OCI-LY7 (cell line): ENCODE measurements at regions not wholly inside any gene's neighbourhood (a gene's known extent, or its start where the extent isn't known, plus 50 kb on each side); places are given as distances from the start of the nearest gene placed in this dataset.

Experiments
- BruUV-seq: library from RNA; stranded (reverse); fragments of 400-500 nt; replicated peaks from 2 replicates; lab custom pipeline; 2021; lab: Mats Ljungman, UMichigan
- CTCF ChIA-PET: fragments of 300-600 bp; sonication (Branson Sonifier 250); formaldehyde crosslinking; loops from one replicate; lab custom pipeline; 2022; ENCODE audit warnings: antibody characterized with exemption; ENCODE audit not compliant: unreplicated experiment; lab: Charles Lee
- POLR2A ChIA-PET: fragments of 300-600 bp; sonication (Branson Sonifier 250); formaldehyde crosslinking; loops from one replicate; lab custom pipeline; 2022; ENCODE audit warnings: antibody characterized with exemption; lab: Charles Lee
- DNase-seq: peaks from one replicate; pipeline ENCODE4 v3.0.0-alpha.2; 2015; ENCODE audit warnings: low spot score
- H2AFZ ChIP-seq: fragments of 200-600 bp; sonication (generic), shearing (Covaris generic); 2 replicates; pipeline ENCODE4 v1.6.1; 2014; ENCODE audit warnings: mild to moderate bottlenecking, antibody characterized with exemption, low read length, moderate library complexity
- H3K27ac ChIP-seq: fragments of 200-600 bp; sonication (generic); 2 replicates; pipeline ENCODE4 v1.5.1; 2014; ENCODE audit warnings: mixed run types, low read depth, mild to moderate bottlenecking, moderate library complexity, low read length, inconsistent platforms; ENCODE audit not compliant: poor library complexity, severe bottlenecking
- H3K36me3 ChIP-seq: fragments of 200-600 bp; sonication (generic); 2 replicates; pipeline ENCODE4 v1.6.1; 2014; ENCODE audit warnings: mild to moderate bottlenecking, antibody characterized with exemption, low read length, moderate library complexity, mixed read lengths; ENCODE audit not compliant: insufficient read depth
- H3K4me1 ChIP-seq: fragments of 200-600 bp; sonication (generic); 2 replicates; pipeline ENCODE4 v1.5.1; 2014; ENCODE audit warnings: mild to moderate bottlenecking, low read length; ENCODE audit not compliant: insufficient read depth, poor library complexity, severe bottlenecking
- H3K4me2 ChIP-seq: fragments of 200-600 bp; sonication (generic); 2 replicates; pipeline ENCODE4 v1.6.1; 2014; ENCODE audit warnings: mild to moderate bottlenecking, low read length
- H3K4me3 ChIP-seq: fragments of 200-600 bp; sonication (generic); 2 replicates; pipeline ENCODE4 v1.5.1; 2014; ENCODE audit warnings: mild to moderate bottlenecking, low read depth, low read length; ENCODE audit not compliant: poor library complexity, severe bottlenecking
- H3K79me2 ChIP-seq: fragments of 200-600 bp; sonication (generic); 2 replicates; pipeline ENCODE4 v1.6.1; 2016; ENCODE audit warnings: low read depth, mild to moderate bottlenecking, low read length, moderate library complexity, mixed read lengths; ENCODE audit not compliant: insufficient read depth
- H3K9me2 ChIP-seq: fragments of 200-600 bp; sonication (generic); 2 replicates; pipeline ENCODE4 v1.6.1; 2016; ENCODE audit warnings: mild to moderate bottlenecking, low read length, mixed read lengths; ENCODE audit not compliant: insufficient read depth
- H3K9me3 ChIP-seq: fragments of 200-600 bp; sonication (generic); 2 replicates; pipeline ENCODE4 v1.6.1; 2014; ENCODE audit warnings: mild to moderate bottlenecking, mixed run types, low read length, mixed read lengths
- H4K20me1 ChIP-seq: fragments of 200-600 bp; sonication (generic); 2 replicates; pipeline ENCODE4 v1.6.1; 2014; ENCODE audit warnings: mild to moderate bottlenecking, antibody characterized with exemption, low read length, moderate library complexity, mixed read lengths; ENCODE audit not compliant: insufficient read depth
- CTCF ChIP-seq: fragments of 200-600 bp; sonication (generic); conservative IDR thresholded peaks from 2 replicates; pipeline ENCODE4 v1.5.1; 2014; ENCODE audit warnings: mild to moderate bottlenecking, antibody characterized with exemption, low read length, moderate library complexity, mixed read lengths
- EZH2phosphoT487 ChIP-seq: fragments of 200-600 bp; sonication (generic); IDR thresholded peaks from 2 replicates; pipeline ENCODE4 v1.6.1; 2018; ENCODE audit warnings: low read depth, borderline replicate concordance, mild to moderate bottlenecking, mixed run types, antibody characterized with exemption, low read length, moderate library complexity, mixed read lengths
- intact Hi-C: fragments of 100-400 bp; cut with micrococcal nuclease; formaldehyde crosslinking; loops from one replicate; pipeline ENCODE4 v1.10.0; 2022; ENCODE audit not compliant: unreplicated experiment

DNA sequence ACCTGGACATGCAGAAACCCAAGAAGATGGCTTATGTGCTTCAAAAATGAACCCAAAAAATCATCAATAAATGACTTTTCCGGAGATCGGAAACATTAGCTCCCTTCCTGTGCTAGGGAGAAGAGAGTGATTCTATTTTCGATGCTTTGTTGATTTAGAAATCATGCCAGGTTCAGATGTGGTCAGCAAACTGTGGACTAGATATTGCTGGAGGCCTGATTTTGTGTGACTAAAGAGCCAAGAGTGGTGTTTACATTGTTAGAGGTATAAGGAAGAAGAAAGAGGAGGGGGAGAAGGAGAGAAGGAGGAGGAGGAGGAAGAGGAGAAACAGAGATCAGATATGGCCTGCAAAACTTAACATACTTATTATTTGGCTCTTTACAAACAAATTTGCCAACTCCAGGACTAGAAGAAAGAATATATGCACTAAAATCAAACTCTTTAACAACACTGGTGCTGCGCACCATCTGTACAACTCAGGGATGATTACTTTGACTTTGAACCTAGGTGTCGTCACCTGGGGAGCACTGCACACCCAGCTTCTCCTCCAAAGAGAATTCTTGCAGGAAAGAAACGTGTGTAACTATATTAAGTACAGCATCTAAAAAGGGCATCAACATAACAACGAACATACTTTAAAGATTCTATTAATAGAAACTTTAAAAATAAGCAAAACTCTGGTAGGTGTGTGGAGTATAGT, 664.9 kb upstream of the LCORL start:
- TF ChIP-seq EZH2phosphoT487 (no peak), CTCF (no peak)
- H3K9me3 ChIP-seq = no peaks in the 10 kb centered on the region
- no peak overlapping the region for H2AFZ ChIP-seq
- no peak overlapping the region for H3K27ac ChIP-seq
- intact Hi-C loops = loop anchor here (5.0 kb wide), 1 partner anchor 486 kb away; no protein-coding TSS in a partner anchor
- no peaks in the 10 kb centered on the region for H3K9me2 ChIP-seq
- H3K4me1 ChIP-seq = peaks cover 22% of the 10 kb centered on the region
- H3K4me2 ChIP-seq = no peak overlapping the region
- no peaks in the 10 kb centered on the region for H3K36me3 ChIP-seq
- no peaks in the 10 kb centered on the region for H3K79me2 ChIP-seq
- H3K4me3 ChIP-seq = no peak overlapping the region
- no peaks in the 10 kb centered on the region for H4K20me1 ChIP-seq
- no TSS peak for BruUV-seq
- DNase-seq = no peak
- ChIA-PET CTCF (no interaction called here), POLR2A (no interaction called here)

- H3K9me3 ChIP-seq = no peaks in the 10 kb centered on the region
- H2AFZ ChIP-seq = no peak overlapping the region
- H3K4me3 ChIP-seq = no peak overlapping the region
- H3K79me2 ChIP-seq = no peaks in the 10 kb centered on the region
- intact Hi-C loops = loop anchor here (5.0 kb wide), 1 partner anchor 487 kb away; no protein-coding TSS in a partner anchor
- H3K36me3 ChIP-seq = no peaks in the 10 kb centered on the region
- CTCF ChIA-PET = no interaction called here
- no peak overlapping the region for H3K4me2 ChIP-seq
- no peaks in the 10 kb centered on the region for H3K9me2 ChIP-seq
- BruUV-seq = no TSS peak
- no peak overlapping the region for H3K27ac ChIP-seq
- POLR2A ChIA-PET = interaction anchor here (0.6 kb wide), 1 partner anchor 1886 kb away, joined by 3 read pairs; no protein-coding TSS in a partner anchor
- no peaks in the 10 kb centered on the region for H4K20me1 ChIP-seq
- H3K4me1 ChIP-seq = peaks cover 6% of the 10 kb centered on the region
- DNase-seq = no peak
- no peak for TF ChIP-seq CTCF
- no peak for TF ChIP-seq EZH2phosphoT487
Measured at GRCh38 chr4:18684932-18685331, 663.4 kb upstream of the LCORL start.

- H3K9me2 ChIP-seq = no peaks in the 10 kb centered on the region
Measured at GRCh38 chr4:18676526-18676915, 655.0 kb upstream of the LCORL start.

More at GRCh38 chr4:18676526-18676915, 655.0 kb upstream of the LCORL start:
- intact Hi-C loops = no loop called here
- Histone ChIP-seq H3K36me3 (no peaks in the 10 kb centered on the region), H3K4me1 (no peaks in the 10 kb centered on the region), H3K9me3 (no peaks in the 10 kb centered on the region), H3K4me2 (no peak overlapping the region), H3K79me2 (no peaks in the 10 kb centered on the region), H3K27ac (no peak overlapping the region), H2AFZ (no peak overlapping the region), H3K4me3 (no peak overlapping the region), H4K20me1 (no peaks in the 10 kb centered on the region)
- CTCF ChIA-PET = no interaction called here
- TF ChIP-seq EZH2phosphoT487 (no peak), CTCF (no peak)
- no TSS peak for BruUV-seq
- POLR2A ChIA-PET = interaction anchor here (0.6 to 0.7 kb wide), 4 partner anchors 131 to 1299 kb away, joined by 3 to 4 read pairs (median 3); no protein-coding TSS in a partner anchor
- DNase-seq = no peak
